ENCODE measurements at regions not wholly inside any gene's neighbourhood (a gene's known extent, or its start where the extent isn't known, plus 50 kb on each side); places are given as distances from the start of the nearest gene placed in this dataset.

GRCh38 chr5:63125392-63125791 is 546.8 kb downstream of the LRRC70 start:
- H3K4me3 ChIP-seq (ENCODE audit: low read depth, low read length), result no peak overlapping the region
- no peak for TF ChIP-seq CTCF (IDR thresholded peaks at IDR 0.05; ENCODE audit: low read depth, low read length)

- TF ChIP-seq CTCF (IDR thresholded peaks at IDR 0.05; ENCODE audit: low read depth, low read length), result no peak
- no peak overlapping the region for H3K4me3 ChIP-seq (ENCODE audit: low read depth, low read length)
These were observed 545.6 kb downstream of the LRRC70 start for GRCh38 chr5:63124266-63124665.

- no peak for TF ChIP-seq CTCF (IDR thresholded peaks at IDR 0.05; ENCODE audit: low read depth, low read length)
- no peak overlapping the region for H3K4me3 ChIP-seq (ENCODE audit: low read depth, low read length)
These were observed 542.9 kb downstream of the LRRC70 start for GRCh38 chr5:63121471-63121870.

GRCh38 chr5:63118221-63118620 is 539.6 kb downstream of the LRRC70 start:
- H3K4me3 ChIP-seq (ENCODE audit: low read depth, low read length), result no peak overlapping the region
- no peak for TF ChIP-seq CTCF (IDR thresholded peaks at IDR 0.05; ENCODE audit: low read depth, low read length)

GRCh38 chr5:63111891-63112290 is 533.3 kb downstream of the LRRC70 start:
- H3K4me3 ChIP-seq (ENCODE audit: low read depth, low read length), result no peak overlapping the region
- TF ChIP-seq CTCF (IDR thresholded peaks at IDR 0.05; ENCODE audit: low read depth, low read length), result no peak

- H3K4me3 ChIP-seq (ENCODE audit: low read depth, low read length), result no peak overlapping the region
- TF ChIP-seq CTCF (IDR thresholded peaks at IDR 0.05; ENCODE audit: low read depth, low read length), result no peak
These were observed 523.3 kb downstream of the LRRC70 start for GRCh38 chr5:63101870-63102269.

GRCh38 chr5:63097286-63097685 is 518.7 kb downstream of the LRRC70 start:
- TF ChIP-seq CTCF (IDR thresholded peaks at IDR 0.05; ENCODE audit: low read depth, low read length), result no peak
- no peak overlapping the region for H3K4me3 ChIP-seq (ENCODE audit: low read depth, low read length)
